GM12864 (cell line): ENCODE measurements at regions not wholly inside any gene's neighbourhood (a gene's known extent, or its start where the extent isn't known, plus 50 kb on each side); places are given as distances from the start of the nearest gene placed in this dataset.
"Not testable (repeated sequence)": the region's sequence is repeated elsewhere in the genome, so short reads cannot be mapped to it uniquely, and the experiment has no call there.

Source experiments
- DNase-seq: peaks from one replicate; pipeline ENCODE4 v3.0.0-alpha.2; 2011; ENCODE audit warnings: low read depth
- H3K4me3 ChIP-seq: 2 replicates; pipeline ENCODE4 v1.5.1; 2011; ENCODE audit warnings: mild to moderate bottlenecking, low read depth, low read length, control low read depth
- TF ChIP-seq, protein P1 (sequence below): IDR thresholded peaks from 2 replicates; pipeline ENCODE4 v1.5.1; 2011; ENCODE audit warnings: low read depth, mild to moderate bottlenecking, moderate library complexity, low read length, control low read depth, inconsistent platforms; ENCODE audit errors: missing control alignments

DNA sequence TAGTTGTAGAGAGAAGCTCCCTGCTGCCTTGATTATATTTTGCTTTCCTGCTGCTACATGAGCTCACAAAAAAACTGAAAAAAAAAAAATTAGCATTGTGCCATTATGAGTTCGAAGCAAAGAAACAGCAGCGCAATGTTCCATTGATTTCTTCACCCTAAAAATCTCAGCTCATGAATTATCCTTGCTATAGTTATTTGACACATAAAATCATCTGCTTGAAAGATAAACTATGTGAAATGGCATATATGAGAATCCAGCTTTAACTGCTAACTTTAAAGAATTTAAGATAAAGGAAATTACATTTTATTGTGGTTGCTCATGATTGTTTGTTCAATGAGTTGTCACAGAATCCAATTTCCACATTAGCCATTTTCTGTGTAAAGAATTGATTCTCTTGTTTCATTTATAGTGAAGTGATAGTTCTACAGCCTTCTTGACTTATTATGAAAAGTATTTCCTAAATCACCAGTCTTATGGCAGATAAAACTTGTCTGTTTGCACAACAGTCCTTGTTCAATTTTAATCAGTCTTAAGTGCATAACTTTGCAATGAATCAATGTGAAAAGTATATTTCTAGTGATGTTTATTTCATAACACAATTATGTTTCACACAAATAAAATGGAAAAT is 1275.0 kb upstream of the CDH9 start:
- TF ChIP-seq, protein P1, sequence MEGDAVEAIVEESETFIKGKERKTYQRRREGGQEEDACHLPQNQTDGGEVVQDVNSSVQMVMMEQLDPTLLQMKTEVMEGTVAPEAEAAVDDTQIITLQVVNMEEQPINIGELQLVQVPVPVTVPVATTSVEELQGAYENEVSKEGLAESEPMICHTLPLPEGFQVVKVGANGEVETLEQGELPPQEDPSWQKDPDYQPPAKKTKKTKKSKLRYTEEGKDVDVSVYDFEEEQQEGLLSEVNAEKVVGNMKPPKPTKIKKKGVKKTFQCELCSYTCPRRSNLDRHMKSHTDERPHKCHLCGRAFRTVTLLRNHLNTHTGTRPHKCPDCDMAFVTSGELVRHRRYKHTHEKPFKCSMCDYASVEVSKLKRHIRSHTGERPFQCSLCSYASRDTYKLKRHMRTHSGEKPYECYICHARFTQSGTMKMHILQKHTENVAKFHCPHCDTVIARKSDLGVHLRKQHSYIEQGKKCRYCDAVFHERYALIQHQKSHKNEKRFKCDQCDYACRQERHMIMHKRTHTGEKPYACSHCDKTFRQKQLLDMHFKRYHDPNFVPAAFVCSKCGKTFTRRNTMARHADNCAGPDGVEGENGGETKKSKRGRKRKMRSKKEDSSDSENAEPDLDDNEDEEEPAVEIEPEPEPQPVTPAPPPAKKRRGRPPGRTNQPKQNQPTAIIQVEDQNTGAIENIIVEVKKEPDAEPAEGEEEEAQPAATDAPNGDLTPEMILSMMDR: no peak
- DNase-seq: no peak
- H3K4me3 ChIP-seq: no peak overlapping the region

DNA sequence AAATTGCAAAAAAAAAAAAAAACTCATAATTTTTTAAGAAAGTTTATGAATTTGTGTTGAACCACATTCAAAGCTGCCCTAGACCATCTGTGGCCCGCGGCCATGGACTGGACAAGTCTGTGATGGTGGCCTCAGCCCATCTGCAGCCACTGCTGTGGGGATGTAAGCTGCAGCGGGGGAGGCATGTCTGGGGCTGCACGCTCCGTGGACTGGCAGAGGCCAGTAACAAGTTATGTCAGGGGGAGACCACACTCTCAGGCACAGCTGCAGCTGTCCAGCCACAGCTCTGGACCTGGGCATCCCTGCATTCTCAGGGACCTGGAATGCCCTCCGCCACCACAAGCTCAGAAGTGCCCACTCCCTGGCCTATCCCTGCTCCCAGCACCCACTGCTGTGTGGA is 1272.3 kb upstream of the CDH9 start:
- DNase-seq: no peak
- no peak overlapping the region for H3K4me3 ChIP-seq
- TF ChIP-seq, protein P1: no peak

DNA sequence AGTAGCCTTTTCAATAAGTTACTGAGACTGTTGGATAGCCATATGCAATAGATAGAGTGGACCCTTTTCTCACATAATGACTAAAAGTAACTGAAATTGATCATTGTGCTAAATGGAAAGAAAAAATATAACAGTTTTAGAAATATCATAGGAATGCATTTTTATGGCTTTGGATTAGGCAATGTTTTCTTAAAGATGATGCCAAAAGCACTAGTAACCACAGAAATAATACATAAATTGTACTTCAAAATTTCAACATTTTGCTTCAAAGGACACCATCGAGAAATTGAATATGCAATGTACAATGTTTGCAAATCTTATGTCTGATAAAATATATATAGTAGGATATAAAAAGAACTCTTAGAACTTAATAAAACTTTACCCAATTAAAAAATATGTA is 1267.5 kb upstream of the CDH9 start:
- no peak overlapping the region for H3K4me3 ChIP-seq
- TF ChIP-seq, protein P1: no peak
- DNase-seq: no peak

DNA sequence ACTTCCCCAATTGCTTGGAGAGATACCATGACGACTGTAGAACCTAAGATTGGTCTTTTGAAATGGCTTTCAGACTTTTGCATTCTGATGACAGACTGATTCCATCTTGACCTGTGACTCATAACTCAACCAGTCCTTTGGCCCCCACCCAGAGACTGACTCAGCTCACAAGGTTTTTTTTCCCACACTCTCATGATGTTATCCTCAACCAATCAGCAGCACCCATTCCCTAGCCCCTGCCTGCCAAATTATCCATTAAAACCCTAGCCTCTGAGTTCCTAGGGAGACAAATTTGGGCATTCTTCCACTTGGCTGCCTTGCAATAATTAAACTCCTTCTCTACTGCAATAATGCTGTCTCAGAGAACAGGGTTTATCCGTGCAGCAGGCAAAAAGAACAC is 1263.3 kb upstream of the CDH9 start:
- DNase-seq: no peak
- TF ChIP-seq, protein P1: no peak
- no peak overlapping the region for H3K4me3 ChIP-seq

DNA sequence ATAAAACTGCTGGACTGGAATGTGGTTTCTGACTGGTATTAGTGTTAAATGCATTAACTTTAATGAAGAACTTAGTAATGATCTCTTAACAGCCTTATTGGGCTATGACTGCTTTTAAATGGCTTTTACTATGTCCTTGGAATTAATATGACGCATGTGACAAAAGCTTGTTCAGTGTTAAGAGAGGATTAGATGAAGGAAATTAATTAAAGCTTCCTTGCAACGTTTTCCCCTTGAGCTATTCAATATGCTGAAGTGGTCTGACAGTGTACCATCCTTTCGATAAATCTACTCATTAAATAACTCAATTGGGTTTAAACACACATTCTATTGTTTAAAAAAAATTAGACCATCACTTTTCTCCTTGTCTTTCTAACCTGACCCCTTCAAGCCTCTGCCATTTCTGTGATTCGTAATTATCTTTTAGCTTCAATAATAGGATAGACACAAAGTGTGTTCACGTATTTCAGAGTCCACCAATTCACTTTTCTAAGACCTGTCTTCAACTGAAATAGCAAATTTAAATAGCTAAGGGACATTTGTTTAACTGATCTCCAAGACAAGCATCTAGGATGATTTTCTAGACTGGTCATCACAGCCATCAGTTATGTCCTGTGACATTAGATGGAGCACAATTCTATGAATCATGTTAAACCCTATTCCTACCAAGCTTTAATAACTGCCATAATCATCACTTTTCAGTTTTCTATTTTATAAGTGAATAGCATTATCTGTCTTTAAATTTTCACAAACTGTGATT is 1258.0 kb upstream of the CDH9 start:
- TF ChIP-seq, protein P1: no peak
- H3K4me3 ChIP-seq: no peak overlapping the region
- no peak for DNase-seq

DNA sequence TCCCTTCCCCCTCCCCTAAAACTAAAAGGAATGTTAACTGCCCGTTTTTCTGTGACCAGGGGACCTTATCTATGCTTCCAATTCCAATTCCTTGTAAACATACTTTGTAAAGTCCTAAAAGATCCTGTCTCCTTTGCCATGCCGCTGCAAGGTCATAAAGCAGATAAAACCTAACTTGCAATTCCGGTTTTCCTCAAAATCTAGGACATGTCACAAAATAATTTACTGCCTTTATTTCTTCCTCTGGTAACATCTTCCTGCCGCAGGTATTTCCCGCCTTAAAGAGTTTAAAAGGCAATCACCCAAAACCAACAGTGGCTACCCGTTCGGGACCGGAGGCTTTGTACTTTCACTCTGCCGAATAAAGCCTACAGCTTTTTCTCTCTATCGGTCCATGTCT is 1248.6 kb upstream of the CDH9 start:
- H3K4me3 ChIP-seq, DNase-seq: not testable (repeated sequence)

DNA sequence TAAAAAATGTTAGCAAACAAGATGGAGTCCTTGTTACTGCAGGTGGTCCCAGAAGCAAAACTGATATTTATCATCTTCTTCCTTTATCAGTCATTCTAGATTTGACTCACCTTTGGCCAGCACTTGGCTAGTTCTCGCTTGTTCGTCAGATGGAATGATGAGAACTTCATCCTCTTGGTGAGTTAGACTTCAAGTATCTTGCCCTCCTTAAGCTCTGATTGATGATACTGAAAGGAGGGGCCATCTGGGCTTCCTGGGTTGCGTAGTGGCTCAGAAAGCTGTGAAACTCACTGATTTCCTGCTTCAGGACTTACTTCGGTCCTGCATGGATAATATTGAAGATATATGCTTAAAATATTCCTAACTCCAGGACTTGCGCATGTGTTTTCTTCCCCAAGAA is 1248.2 kb upstream of the CDH9 start:
- TF ChIP-seq, protein P1: no peak
- no peak overlapping the region for H3K4me3 ChIP-seq
- DNase-seq: no peak
